ENCODE measurements at regions not wholly inside any gene's neighbourhood (a gene's known extent, or its start where the extent isn't known, plus 50 kb on each side); places are given as distances from the start of the nearest gene placed in this dataset.

DNA sequence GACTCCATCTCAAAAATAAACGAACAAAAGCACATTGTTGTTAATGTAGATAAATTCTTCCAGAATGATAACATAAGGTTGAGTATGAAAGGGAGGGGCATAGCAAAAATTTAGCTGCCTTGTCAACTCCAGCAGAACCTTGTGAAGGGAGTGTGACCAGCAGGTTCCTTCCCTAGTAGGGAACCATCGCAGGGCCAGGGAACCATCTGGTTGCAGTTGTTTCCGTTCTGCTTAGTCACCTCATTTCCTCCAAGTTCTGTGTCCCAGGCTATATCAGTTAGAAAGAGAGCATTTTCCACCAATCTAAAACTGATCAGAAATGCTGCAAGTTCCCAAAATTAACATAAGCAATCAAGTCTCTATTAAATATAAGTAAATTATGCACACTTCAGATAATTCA, 126.7 kb upstream of the BLID start:
- Histone ChIP-seq H3K4me1 (no peaks in the 10 kb centered on the region), H2AFZ (replicated peaks) (no peak overlapping the region), H3K27me3 (no peaks in the 10 kb centered on the region), H3K79me2 (ENCODE audit: low read depth) (no peaks in the 10 kb centered on the region), H4K20me1 (ENCODE audit: low read depth) (no peaks in the 10 kb centered on the region), H3K4me3 (no peak overlapping the region), H3K27ac (no peak overlapping the region), H3F3A (ENCODE audit: low read depth) (no peaks in the 10 kb centered on the region), H3K9ac (no peak overlapping the region), H3K36me3 (no peaks in the 10 kb centered on the region), H3K4me2 (no peak overlapping the region), H3K9me3 (ENCODE audit: low read depth) (no peaks in the 10 kb centered on the region)
- TF ChIP-seq EZH2phosphoT487 (IDR thresholded peaks at IDR 0.05): no peak
- TF ChIP-seq, protein P1, sequence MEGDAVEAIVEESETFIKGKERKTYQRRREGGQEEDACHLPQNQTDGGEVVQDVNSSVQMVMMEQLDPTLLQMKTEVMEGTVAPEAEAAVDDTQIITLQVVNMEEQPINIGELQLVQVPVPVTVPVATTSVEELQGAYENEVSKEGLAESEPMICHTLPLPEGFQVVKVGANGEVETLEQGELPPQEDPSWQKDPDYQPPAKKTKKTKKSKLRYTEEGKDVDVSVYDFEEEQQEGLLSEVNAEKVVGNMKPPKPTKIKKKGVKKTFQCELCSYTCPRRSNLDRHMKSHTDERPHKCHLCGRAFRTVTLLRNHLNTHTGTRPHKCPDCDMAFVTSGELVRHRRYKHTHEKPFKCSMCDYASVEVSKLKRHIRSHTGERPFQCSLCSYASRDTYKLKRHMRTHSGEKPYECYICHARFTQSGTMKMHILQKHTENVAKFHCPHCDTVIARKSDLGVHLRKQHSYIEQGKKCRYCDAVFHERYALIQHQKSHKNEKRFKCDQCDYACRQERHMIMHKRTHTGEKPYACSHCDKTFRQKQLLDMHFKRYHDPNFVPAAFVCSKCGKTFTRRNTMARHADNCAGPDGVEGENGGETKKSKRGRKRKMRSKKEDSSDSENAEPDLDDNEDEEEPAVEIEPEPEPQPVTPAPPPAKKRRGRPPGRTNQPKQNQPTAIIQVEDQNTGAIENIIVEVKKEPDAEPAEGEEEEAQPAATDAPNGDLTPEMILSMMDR (IDR thresholded peaks at IDR 0.05): no peak
- TF ChIP-seq EZH2 (IDR thresholded peaks at IDR 0.05): no peak
- Mint-ChIP-seq H3K4me1 (peaks cover 10% of the 10 kb centered on the region), H3K27me3 (ENCODE audit: insufficient read depth, low read depth) (peaks cover 2% of the 10 kb centered on the region), H3K36me3 (peaks cover 41% of the 10 kb centered on the region), H3K27ac (peak overlapping the region; percentile 29), H3K9me3 (peaks cover 6% of the 10 kb centered on the region), H3K4me3 (no peak overlapping the region)
- DNase-seq (ENCODE audit: low spot score): no peak

- Histone ChIP-seq H3K4me1 (no peaks in the 10 kb centered on the region), H3K4me2 (no peak overlapping the region), H3K27ac (no peak overlapping the region), H3K36me3 (no peaks in the 10 kb centered on the region), H3K9me3 (ENCODE audit: low read depth) (no peaks in the 10 kb centered on the region), H3K4me3 (no peak overlapping the region), H3K27me3 (no peaks in the 10 kb centered on the region), H3K9ac (no peak overlapping the region), H3K79me2 (ENCODE audit: low read depth) (no peaks in the 10 kb centered on the region), H2AFZ (replicated peaks) (no peak overlapping the region), H3F3A (ENCODE audit: low read depth) (no peaks in the 10 kb centered on the region), H4K20me1 (ENCODE audit: low read depth) (no peaks in the 10 kb centered on the region)
- no peak overlapping the region for H3K4me3 Mint-ChIP-seq
- peaks cover 2% of the 10 kb centered on the region for H3K27me3 Mint-ChIP-seq (ENCODE audit: insufficient read depth, low read depth)
- peaks cover 12% of the 10 kb centered on the region for H3K9me3 Mint-ChIP-seq
- H3K36me3 Mint-ChIP-seq: peaks cover 48% of the 10 kb centered on the region
- H3K4me1 Mint-ChIP-seq: peaks cover 12% of the 10 kb centered on the region
- DNase-seq (ENCODE audit: low spot score): no peak
- TF ChIP-seq EZH2 (IDR thresholded peaks at IDR 0.05) (no peak), EZH2phosphoT487 (IDR thresholded peaks at IDR 0.05) (no peak)
- TF ChIP-seq, protein P1 (IDR thresholded peaks at IDR 0.05): no peak
- H3K27ac Mint-ChIP-seq: no peak overlapping the region
Observed at GRCh38 chr11:122241566-122241965, 125.6 kb upstream of the BLID start.

- no peak for DNase-seq (ENCODE audit: low spot score)
- Histone ChIP-seq H4K20me1 (ENCODE audit: low read depth) (no peaks in the 10 kb centered on the region), H3K9ac (no peak overlapping the region), H3K4me1 (no peaks in the 10 kb centered on the region), H3K4me3 (no peak overlapping the region), H3K4me2 (no peak overlapping the region), H3F3A (ENCODE audit: low read depth) (no peaks in the 10 kb centered on the region), H2AFZ (replicated peaks) (no peak overlapping the region), H3K27me3 (no peaks in the 10 kb centered on the region), H3K36me3 (no peaks in the 10 kb centered on the region), H3K79me2 (ENCODE audit: low read depth) (no peaks in the 10 kb centered on the region), H3K9me3 (ENCODE audit: low read depth) (no peaks in the 10 kb centered on the region), H3K27ac (no peak overlapping the region)
- H3K27ac Mint-ChIP-seq: no peak overlapping the region
- H3K9me3 Mint-ChIP-seq: peaks cover 12% of the 10 kb centered on the region
- peaks cover 12% of the 10 kb centered on the region for H3K4me1 Mint-ChIP-seq
- H3K36me3 Mint-ChIP-seq: peaks cover 42% of the 10 kb centered on the region
- no peak overlapping the region for H3K4me3 Mint-ChIP-seq
- H3K27me3 Mint-ChIP-seq (ENCODE audit: insufficient read depth, low read depth): peaks cover 2% of the 10 kb centered on the region
- TF ChIP-seq EZH2phosphoT487 (IDR thresholded peaks at IDR 0.05) (no peak), EZH2 (IDR thresholded peaks at IDR 0.05) (no peak)
- TF ChIP-seq, protein P1 (IDR thresholded peaks at IDR 0.05): no peak
Observed at GRCh38 chr11:122240638-122241037, 124.6 kb upstream of the BLID start.
